Testis (tissue), 2 donors: ENCODE measurements at regions not wholly inside any gene's neighbourhood (a gene's known extent, or its start where the extent isn't known, plus 50 kb on each side); places are given as distances from the start of the nearest gene placed in this dataset.

ENCODE experiments used
- POLR2A ChIP-seq: fragments of 450-650 bp; IDR thresholded peaks from one replicate; pipeline ENCODE4 v1.6.1; 2017; ENCODE audit warnings: antibody characterized with exemption, mild to moderate bottlenecking, moderate library complexity
- TF ChIP-seq, protein P1 (sequence below), 3 experiments: fragments of 450-650 bp in 2 of 3; fragments of 200-600 bp in 1 of 3; sonication (generic) in 1 of 3; IDR thresholded peaks; one replicate each; pipeline ENCODE4 v1.5.1; 2016 to 2019; ENCODE audit warnings: antibody characterized with exemption in 3 of 3, mild to moderate bottlenecking in 2 of 3, moderate library complexity in 1 of 3

- TF ChIP-seq, protein P1, sequence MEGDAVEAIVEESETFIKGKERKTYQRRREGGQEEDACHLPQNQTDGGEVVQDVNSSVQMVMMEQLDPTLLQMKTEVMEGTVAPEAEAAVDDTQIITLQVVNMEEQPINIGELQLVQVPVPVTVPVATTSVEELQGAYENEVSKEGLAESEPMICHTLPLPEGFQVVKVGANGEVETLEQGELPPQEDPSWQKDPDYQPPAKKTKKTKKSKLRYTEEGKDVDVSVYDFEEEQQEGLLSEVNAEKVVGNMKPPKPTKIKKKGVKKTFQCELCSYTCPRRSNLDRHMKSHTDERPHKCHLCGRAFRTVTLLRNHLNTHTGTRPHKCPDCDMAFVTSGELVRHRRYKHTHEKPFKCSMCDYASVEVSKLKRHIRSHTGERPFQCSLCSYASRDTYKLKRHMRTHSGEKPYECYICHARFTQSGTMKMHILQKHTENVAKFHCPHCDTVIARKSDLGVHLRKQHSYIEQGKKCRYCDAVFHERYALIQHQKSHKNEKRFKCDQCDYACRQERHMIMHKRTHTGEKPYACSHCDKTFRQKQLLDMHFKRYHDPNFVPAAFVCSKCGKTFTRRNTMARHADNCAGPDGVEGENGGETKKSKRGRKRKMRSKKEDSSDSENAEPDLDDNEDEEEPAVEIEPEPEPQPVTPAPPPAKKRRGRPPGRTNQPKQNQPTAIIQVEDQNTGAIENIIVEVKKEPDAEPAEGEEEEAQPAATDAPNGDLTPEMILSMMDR (IDR thresholded peaks at IDR 0.05) = no peak
- TF ChIP-seq POLR2A = no peak
Observed at GRCh38 chr20:53872561-53873229, 197.7 kb downstream of the BCAS1 start.
